ENCODE measurements at regions not wholly inside any gene's neighbourhood (a gene's known extent, or its start where the extent isn't known, plus 50 kb on each side); places are given as distances from the start of the nearest gene placed in this dataset.

GRCh38 chr18:55833543-55833942, 245.6 kb upstream of the TCF4 start:
- 10% methylated on average over 4 of the region's 4 CpGs for whole genome bisulfite sequencing (ENCODE audit: insufficient coverage, low coverage, missing lambda C conversion rate)
- ATAC-seq (no peak), DNase-seq (ENCODE audit: extremely low read depth in 1 of 4, low spot score in 3 of 4) (no peak), FAIRE-seq (no peak)
- H3K4me3 ChIP-seq = no peak overlapping the region
- H3K4me1 ChIP-seq (replicated peaks in 1 of 2; ENCODE audit: control insufficient read depth in 2 of 2, insufficient read depth in 2 of 2, low read length in 2 of 2) = no peaks in the 10 kb centered on the region; a peak in 2 of 5 replicates
- in situ Hi-C loops (cut with MboI) = no loop called here
- H3K9ac ChIP-seq (ENCODE audit: insufficient read depth in 1 of 2, low read depth in 2 of 2, low read length in 2 of 2) = no peak overlapping the region
- CTCF ChIA-PET (ENCODE audit: low intra/inter-chr PET ratio) = no interaction called here
- TF ChIP-seq JUN (IDR thresholded peaks at IDR 0.05; ENCODE audit: borderline replicate concordance, low read depth, low read length) = 0 out of 2 replicates have a peak, but pooled peaks have one; percentile 6
- TF ChIP-seq JUN (CRISPR knock-in tag; IDR thresholded peaks at IDR 0.05; ENCODE audit: borderline replicate concordance) = no peak
- no peak for TF ChIP-seq ZBTB1 (CRISPR knock-in tag; IDR thresholded peaks at IDR 0.05; ENCODE audit: borderline replicate concordance, low read depth)
- TF ChIP-seq CEBPG (CRISPR knock-in tag; IDR thresholded peaks at IDR 0.05) = no peak
- 0 out of 4 replicates have a peak, but pooled peaks of 1 of the 2 experiments have one; percentile 11 for TF ChIP-seq CEBPG (tag; conservative IDR thresholded peaks at IDR 0.05 in 1 of 2, IDR thresholded peaks at IDR 0.05 in 1 of 2)
- TF ChIP-seq MAZ (CRISPR knock-in tag; conservative IDR thresholded peaks at IDR 0.05 in 1 of 2, IDR thresholded peaks at IDR 0.05 in 1 of 2) = no peak
- no peak for TF ChIP-seq KDM5B (IDR thresholded peaks at IDR 0.05; ENCODE audit: insufficient replicate concordance, low read depth, low read length)
- TF ChIP-seq, protein P1, sequence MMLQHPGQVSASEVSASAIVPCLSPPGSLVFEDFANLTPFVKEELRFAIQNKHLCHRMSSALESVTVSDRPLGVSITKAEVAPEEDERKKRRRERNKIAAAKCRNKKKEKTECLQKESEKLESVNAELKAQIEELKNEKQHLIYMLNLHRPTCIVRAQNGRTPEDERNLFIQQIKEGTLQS (IDR thresholded peaks at IDR 0.05) = peak; percentile 21; the same call in 1 of the 2 replicates
- TF ChIP-seq, protein P1 (CRISPR knock-in tag; conservative IDR thresholded peaks at IDR 0.05) = no peak
- peak; percentile 91 for TF ChIP-seq FOSL1 (tag; conservative IDR thresholded peaks at IDR 0.05)
- TF ChIP-seq JUND (IDR thresholded peaks at IDR 0.05; ENCODE audit: borderline replicate concordance, low read depth, low read length) = no peak
- TF ChIP-seq JUND (tag; IDR thresholded peaks at IDR 0.05; ENCODE audit: borderline replicate concordance, low read depth, low read length) = peak; percentile 38; the same call in 1 of the 3 replicates
- no peak for TF ChIP-seq ZNF668 (CRISPR knock-in tag; IDR thresholded peaks at IDR 0.05)
- H4K20me1 ChIP-seq (replicated peaks; ENCODE audit: control insufficient read depth, insufficient read depth, low read length) = no peaks in the 10 kb centered on the region
- no peak overlapping the region for H3K4me2 ChIP-seq (ENCODE audit: insufficient read depth, low read length)
- H3K79me2 ChIP-seq (ENCODE audit: control insufficient read depth, insufficient read depth, low read length) = no peaks in the 10 kb centered on the region
- no peaks in the 10 kb centered on the region for H3K9me3 ChIP-seq (replicated peaks; ENCODE audit: control insufficient read depth, insufficient read depth, low read depth, low read length)
- H3K9me1 ChIP-seq (ENCODE audit: control insufficient read depth, insufficient read depth, low read length) = no peaks in the 10 kb centered on the region
- H3K27me3 ChIP-seq (ENCODE audit: control insufficient read depth in 2 of 2, insufficient read depth in 2 of 2, low read length in 2 of 2) = no peaks in the 10 kb centered on the region
- POLR2A ChIA-PET = no interaction called here
- intact Hi-C loops (cut with micrococcal nuclease) = no loop called here
- no TSS peak for BruUV-seq (replicated peaks)
- H3K27ac ChIP-seq (ENCODE audit: extremely low read depth, low read depth, low read length) = no peak overlapping the region
- H2AFZ ChIP-seq (ENCODE audit: low read depth, low read length) = no peak overlapping the region
- no peaks in the 10 kb centered on the region for H3K36me3 ChIP-seq (ENCODE audit: control insufficient read depth, insufficient read depth, low read length)
